Pons (tissue), 1 donor: ENCODE measurements at regions not wholly inside any gene's neighbourhood (a gene's known extent, or its start where the extent isn't known, plus 50 kb on each side); places are given as distances from the start of the nearest gene placed in this dataset.

Experiments used
- DNase-seq: peaks from one replicate; pipeline ENCODE4 v3.0.0-alpha.2; 2016; ENCODE audit warnings: low spot score

DNA sequence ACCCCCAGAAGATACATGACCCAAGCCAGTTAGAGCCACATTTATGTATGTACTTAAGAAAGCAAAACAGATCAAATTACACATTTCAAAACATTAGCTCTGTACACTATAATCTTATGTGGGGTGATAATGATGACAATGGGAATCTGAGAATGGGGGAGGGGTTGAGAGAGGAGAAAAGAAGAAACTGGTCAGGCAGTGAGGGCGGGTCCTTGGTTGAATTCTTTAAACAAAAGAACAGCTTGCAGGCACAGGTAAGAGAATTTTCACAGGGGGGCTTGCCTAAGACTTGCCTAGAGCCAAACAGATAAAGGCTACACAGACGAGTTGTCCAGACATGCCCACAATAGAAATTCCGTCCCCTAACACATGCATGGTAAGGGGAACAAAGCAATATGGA lies 76.8 kb upstream of the PTER start:
- DNase-seq, result no peak

- DNase-seq, result no peak
Observed at GRCh38 chr10:16360425-16360824, 76.4 kb upstream of the PTER start.

GRCh38 chr10:16361086-16361485 lies 75.7 kb upstream of the PTER start:
- DNase-seq, result no peak

DNA sequence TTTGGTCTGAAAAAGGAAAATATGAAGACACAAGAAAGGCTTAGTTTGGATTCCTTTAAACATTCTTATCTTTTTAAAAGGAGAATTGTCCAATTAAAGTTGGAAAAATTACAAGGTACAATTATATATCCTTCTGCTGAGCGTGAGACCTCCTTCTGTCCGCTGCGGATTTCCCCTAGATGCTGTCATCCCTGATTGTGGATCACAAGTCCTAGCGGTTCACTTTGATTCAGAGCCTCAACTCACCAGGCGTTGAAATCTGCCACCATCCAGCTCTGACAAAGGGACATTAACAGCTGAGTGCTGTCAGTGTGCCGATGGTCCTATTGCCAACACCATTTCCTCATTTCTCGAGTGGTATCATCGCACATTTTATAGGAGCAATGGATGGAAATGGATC lies 73.1 kb upstream of the PTER start:
- no peak for DNase-seq

- DNase-seq, result no peak
Observed at GRCh38 chr10:16367621-16368292, 69.1 kb upstream of the PTER start.

DNA sequence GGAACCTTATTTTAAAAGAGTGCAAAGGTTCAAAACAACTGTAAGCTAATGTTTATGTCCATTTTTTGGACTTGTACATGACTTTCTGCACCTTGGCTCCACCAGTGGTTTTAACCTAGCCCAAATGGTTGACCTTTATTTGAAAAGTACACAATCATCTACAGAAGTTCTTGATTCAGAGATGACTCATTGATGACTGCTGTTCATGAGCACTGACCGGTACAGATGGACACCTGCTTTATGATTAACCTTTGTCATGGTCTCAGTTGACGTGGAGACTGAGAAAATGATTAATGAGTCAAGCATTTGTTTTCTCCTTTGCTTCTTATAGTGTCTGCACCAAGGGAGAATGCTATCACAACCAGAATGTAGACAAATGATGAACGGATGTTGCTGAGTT lies 55.7 kb upstream of the PTER start:
- DNase-seq, result no peak

GRCh38 chr10:16384021-16384420 lies 52.8 kb upstream of the PTER start:
- peak; percentile 2 for DNase-seq

- DNase-seq, result no peak
Observed at GRCh38 chr10:16386855-16387254, 50.0 kb upstream of the PTER start.
